Vagina (tissue), 2 donors: ENCODE measurements at regions not wholly inside any gene's neighbourhood (a gene's known extent, or its start where the extent isn't known, plus 50 kb on each side); places are given as distances from the start of the nearest gene placed in this dataset.
"Not testable (repeated sequence)": the region's sequence is repeated elsewhere in the genome, so short reads cannot be mapped to it uniquely, and the experiment has no call there.

Experiments
- DNase-seq, 2 donors: peaks; one replicate each; pipeline ENCODE4 v3.0.0-alpha.2; 2017; ENCODE audit errors: extremely low spot score in 2 of 2
- H3K27ac ChIP-seq: fragments of 200-600 bp; sonication (generic); one replicate; pipeline ENCODE4 v1.5.1; 2019
- H3K27me3 ChIP-seq: fragments of 200-600 bp; sonication (generic); one replicate; pipeline ENCODE4 v1.5.1; 2019
- H3K36me3 ChIP-seq, 2 donors: fragments of 200-600 bp; sonication (generic); one replicate each; pipeline ENCODE4 v1.5.1; 2017 to 2019
- H3K4me1 ChIP-seq: fragments of 200-600 bp; sonication (generic); one replicate; pipeline ENCODE4 v1.5.1; 2019
- H3K4me3 ChIP-seq, 2 donors: fragments of 200-600 bp; sonication (generic); 1 replicate in 1 of 2; 2 replicates in 1 of 2; pipeline ENCODE4 v1.5.1; 2016 to 2019
- H3K9me3 ChIP-seq: fragments of 200-600 bp; sonication (generic); one replicate; pipeline ENCODE4 v1.5.1; 2019
- CTCF ChIP-seq, 3 experiments: fragments of 450-650 bp in 2 of 3; fragments of 200-600 bp in 1 of 3; sonication (generic) in 1 of 3; IDR thresholded peaks; one replicate each; pipeline ENCODE4 v1.5.1; 2017 to 2019; ENCODE audit warnings: antibody characterized with exemption in 3 of 3, mild to moderate bottlenecking in 2 of 3, moderate library complexity in 2 of 3
- POLR2A ChIP-seq, 2 donors: fragments of 450-650 bp; IDR thresholded peaks; one replicate each; pipeline ENCODE4 v1.6.1; 2017; ENCODE audit warnings: antibody characterized with exemption in 2 of 2, mild to moderate bottlenecking in 2 of 2, moderate library complexity in 2 of 2
- POLR2AphosphoS5 ChIP-seq, 2 donors: sonication (generic); formaldehyde crosslinking; IDR thresholded peaks; one replicate each; pipeline ENCODE4 v1.9.0; 2017; ENCODE audit warnings: antibody characterized with exemption in 2 of 2, mild to moderate bottlenecking in 2 of 2, low read depth in 1 of 2; ENCODE audit not compliant: insufficient read depth in 1 of 2
- intact Hi-C: fragments of 100-400 bp; cut with DNase I; formaldehyde crosslinking; loops from one replicate; pipeline ENCODE4 v1.15.1; 2023

- Histone ChIP-seq H3K9me3 (no peaks in the 10 kb centered on the region), H3K4me3 (no peak overlapping the region), H3K4me1 (no peaks in the 10 kb centered on the region), H3K27ac (no peak overlapping the region), H3K36me3 (no peaks in the 10 kb centered on the region), H3K27me3 (no peaks in the 10 kb centered on the region)
- TF ChIP-seq CTCF (IDR thresholded peaks at IDR 0.05) (no peak), POLR2AphosphoS5 (IDR thresholded peaks at IDR 0.05; ENCODE audit: insufficient read depth in 1 of 2, low read depth in 1 of 2) (no peak), POLR2A (IDR thresholded peaks at IDR 0.05) (no peak)
- intact Hi-C loops: no loop called here
- DNase-seq: no peak
These were observed 276.1 kb upstream of the SPAG17 start for GRCh38 chr1:118461154-118461553.

- Histone ChIP-seq H3K36me3 (no peaks in the 10 kb centered on the region), H3K4me1 (no peaks in the 10 kb centered on the region), H3K27ac (no peak overlapping the region), H3K9me3 (no peaks in the 10 kb centered on the region), H3K4me3 (no peak overlapping the region), H3K27me3 (no peaks in the 10 kb centered on the region)
- TF ChIP-seq POLR2A (IDR thresholded peaks at IDR 0.05): no peak
- TF ChIP-seq POLR2AphosphoS5 (IDR thresholded peaks at IDR 0.05; ENCODE audit: insufficient read depth in 1 of 2, low read depth in 1 of 2): no peak
- no peak for TF ChIP-seq CTCF (IDR thresholded peaks at IDR 0.05)
- intact Hi-C loops: no loop called here
- DNase-seq: no peak
These were observed 274.8 kb upstream of the SPAG17 start for GRCh38 chr1:118459871-118460270.

- intact Hi-C loops, H3K9me3 ChIP-seq, H3K4me1 ChIP-seq, H3K27me3 ChIP-seq, H3K27ac ChIP-seq, H3K36me3 ChIP-seq, DNase-seq, H3K4me3 ChIP-seq: not testable (repeated sequence)
These were observed 268.8 kb upstream of the SPAG17 start for GRCh38 chr1:118453856-118454255.

GRCh38 chr1:118445156-118445555 lies 260.1 kb upstream of the SPAG17 start:
- intact Hi-C loops: no loop called here
- TF ChIP-seq CTCF (IDR thresholded peaks at IDR 0.05) (no peak), POLR2AphosphoS5 (IDR thresholded peaks at IDR 0.05; ENCODE audit: insufficient read depth in 1 of 2, low read depth in 1 of 2) (no peak), POLR2A (IDR thresholded peaks at IDR 0.05) (no peak)
- no peak overlapping the region for H3K4me3 ChIP-seq

GRCh38 chr1:118442214-118442613 lies 257.2 kb upstream of the SPAG17 start:
- no peak for DNase-seq
- Histone ChIP-seq H3K36me3 (no peaks in the 10 kb centered on the region), H3K27me3 (no peaks in the 10 kb centered on the region), H3K27ac (no peak overlapping the region), H3K4me1 (no peaks in the 10 kb centered on the region), H3K9me3 (no peaks in the 10 kb centered on the region), H3K4me3 (no peak overlapping the region)
- intact Hi-C loops: no loop called here
- no peak for TF ChIP-seq CTCF (IDR thresholded peaks at IDR 0.05)
- TF ChIP-seq POLR2AphosphoS5 (IDR thresholded peaks at IDR 0.05; ENCODE audit: insufficient read depth in 1 of 2, low read depth in 1 of 2): no peak
- no peak for TF ChIP-seq POLR2A (IDR thresholded peaks at IDR 0.05)

More at GRCh38 chr1:118445156-118445555, 260.1 kb upstream of the SPAG17 start:
- Histone ChIP-seq H3K4me1 (no peaks in the 10 kb centered on the region), H3K27me3 (no peaks in the 10 kb centered on the region), H3K9me3 (no peaks in the 10 kb centered on the region), H3K36me3 (no peaks in the 10 kb centered on the region), H3K27ac (no peak overlapping the region)
- no peak for DNase-seq

- no peaks in the 10 kb centered on the region for H3K27me3 ChIP-seq
- no peaks in the 10 kb centered on the region for H3K36me3 ChIP-seq
- H3K4me3 ChIP-seq: no peak overlapping the region
- no peaks in the 10 kb centered on the region for H3K9me3 ChIP-seq
- DNase-seq: no peak
- intact Hi-C loops: no loop called here
- H3K27ac ChIP-seq: no peak overlapping the region
- TF ChIP-seq CTCF (IDR thresholded peaks at IDR 0.05) (no peak), POLR2AphosphoS5 (IDR thresholded peaks at IDR 0.05; ENCODE audit: insufficient read depth in 1 of 2, low read depth in 1 of 2) (no peak), POLR2A (IDR thresholded peaks at IDR 0.05) (no peak)
- H3K4me1 ChIP-seq: no peaks in the 10 kb centered on the region
These were observed 252.6 kb upstream of the SPAG17 start for GRCh38 chr1:118437664-118438063.
